ENCODE measurements at regions not wholly inside any gene's neighbourhood (a gene's known extent, or its start where the extent isn't known, plus 50 kb on each side); places are given as distances from the start of the nearest gene placed in this dataset.

- no peaks in the 10 kb centered on the region; the same call in 2 of the 3 replicates for H3K9me3 ChIP-seq (replicated peaks; ENCODE audit: control insufficient read depth, insufficient read depth, low read length)
- ATAC-seq: no peak
- H3K27me3 ChIP-seq (replicated peaks in 1 of 2; ENCODE audit: control insufficient read depth in 2 of 2, insufficient read depth in 2 of 2, low read length in 1 of 2): peaks cover 0 to 2% of the 10 kb centered on the region in 2 experiments; a peak in 3 of 4 replicates
- ChIA-PET CTCF (interaction anchor here (0.6 kb wide), 1 partner anchor 49 kb away, joined by 4 read pairs; no protein-coding TSS in a partner anchor), POLR2A (no interaction called here), RAD21 (ENCODE audit: unreplicated experiment) (no interaction called here), SMC1A (ENCODE audit: uncharacterized antibody, unreplicated experiment) (no interaction called here)
- DNase-seq (ENCODE audit: low read depth, low spot score): no peak
- in situ Hi-C loops (cut with MboI): no loop called here
- intact Hi-C loops (cut with micrococcal nuclease; ENCODE audit: unreplicated experiment): no loop called here
- no peak overlapping the region for H3K9ac ChIP-seq (ENCODE audit: control insufficient read depth, insufficient read depth, low read length)
- TF ChIP-seq SREBF2 (IDR thresholded peaks at IDR 0.05; ENCODE audit: low read length) (no peak), TCF7 (IDR thresholded peaks at IDR 0.05; ENCODE audit: borderline replicate concordance) (no peak), HDAC6 (IDR thresholded peaks at IDR 0.05; ENCODE audit: unreplicated experiment) (no peak), FOS (IDR thresholded peaks at IDR 0.05; ENCODE audit: borderline replicate concordance, extremely low read depth, insufficient read length) (no peak), TCF12 (IDR thresholded peaks at IDR 0.05; ENCODE audit: low read depth, low read length) (no peak), RB1 (IDR thresholded peaks at IDR 0.05; ENCODE audit: borderline replicate concordance) (no peak), ZZZ3 (IDR thresholded peaks at IDR 0.05; ENCODE audit: control insufficient read depth, insufficient read length, low read depth) (no peak), RFX5 (IDR thresholded peaks at IDR 0.05; ENCODE audit: low read depth, low read length) (no peak), GABPA (IDR thresholded peaks at IDR 0.05; ENCODE audit: low read depth) (no peak), ZNF24 (IDR thresholded peaks at IDR 0.05) (no peak), ZNF622 (IDR thresholded peaks at IDR 0.05) (no peak), NBN (IDR thresholded peaks at IDR 0.05) (no peak), POU2F2 (IDR thresholded peaks at IDR 0.05; ENCODE audit: borderline replicate concordance, low read depth, low read length) (no peak)
- TF ChIP-seq, protein P1, sequence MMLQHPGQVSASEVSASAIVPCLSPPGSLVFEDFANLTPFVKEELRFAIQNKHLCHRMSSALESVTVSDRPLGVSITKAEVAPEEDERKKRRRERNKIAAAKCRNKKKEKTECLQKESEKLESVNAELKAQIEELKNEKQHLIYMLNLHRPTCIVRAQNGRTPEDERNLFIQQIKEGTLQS (IDR thresholded peaks at IDR 0.05; ENCODE audit: borderline replicate concordance, extremely low read depth, low read depth, low read length): no peak
- TF ChIP-seq, protein P2, sequence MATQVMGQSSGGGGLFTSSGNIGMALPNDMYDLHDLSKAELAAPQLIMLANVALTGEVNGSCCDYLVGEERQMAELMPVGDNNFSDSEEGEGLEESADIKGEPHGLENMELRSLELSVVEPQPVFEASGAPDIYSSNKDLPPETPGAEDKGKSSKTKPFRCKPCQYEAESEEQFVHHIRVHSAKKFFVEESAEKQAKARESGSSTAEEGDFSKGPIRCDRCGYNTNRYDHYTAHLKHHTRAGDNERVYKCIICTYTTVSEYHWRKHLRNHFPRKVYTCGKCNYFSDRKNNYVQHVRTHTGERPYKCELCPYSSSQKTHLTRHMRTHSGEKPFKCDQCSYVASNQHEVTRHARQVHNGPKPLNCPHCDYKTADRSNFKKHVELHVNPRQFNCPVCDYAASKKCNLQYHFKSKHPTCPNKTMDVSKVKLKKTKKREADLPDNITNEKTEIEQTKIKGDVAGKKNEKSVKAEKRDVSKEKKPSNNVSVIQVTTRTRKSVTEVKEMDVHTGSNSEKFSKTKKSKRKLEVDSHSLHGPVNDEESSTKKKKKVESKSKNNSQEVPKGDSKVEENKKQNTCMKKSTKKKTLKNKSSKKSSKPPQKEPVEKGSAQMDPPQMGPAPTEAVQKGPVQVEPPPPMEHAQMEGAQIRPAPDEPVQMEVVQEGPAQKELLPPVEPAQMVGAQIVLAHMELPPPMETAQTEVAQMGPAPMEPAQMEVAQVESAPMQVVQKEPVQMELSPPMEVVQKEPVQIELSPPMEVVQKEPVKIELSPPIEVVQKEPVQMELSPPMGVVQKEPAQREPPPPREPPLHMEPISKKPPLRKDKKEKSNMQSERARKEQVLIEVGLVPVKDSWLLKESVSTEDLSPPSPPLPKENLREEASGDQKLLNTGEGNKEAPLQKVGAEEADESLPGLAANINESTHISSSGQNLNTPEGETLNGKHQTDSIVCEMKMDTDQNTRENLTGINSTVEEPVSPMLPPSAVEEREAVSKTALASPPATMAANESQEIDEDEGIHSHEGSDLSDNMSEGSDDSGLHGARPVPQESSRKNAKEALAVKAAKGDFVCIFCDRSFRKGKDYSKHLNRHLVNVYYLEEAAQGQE (IDR thresholded peaks at IDR 0.05; ENCODE audit: low read depth, low read length): no peak
- TF ChIP-seq, protein P3, sequence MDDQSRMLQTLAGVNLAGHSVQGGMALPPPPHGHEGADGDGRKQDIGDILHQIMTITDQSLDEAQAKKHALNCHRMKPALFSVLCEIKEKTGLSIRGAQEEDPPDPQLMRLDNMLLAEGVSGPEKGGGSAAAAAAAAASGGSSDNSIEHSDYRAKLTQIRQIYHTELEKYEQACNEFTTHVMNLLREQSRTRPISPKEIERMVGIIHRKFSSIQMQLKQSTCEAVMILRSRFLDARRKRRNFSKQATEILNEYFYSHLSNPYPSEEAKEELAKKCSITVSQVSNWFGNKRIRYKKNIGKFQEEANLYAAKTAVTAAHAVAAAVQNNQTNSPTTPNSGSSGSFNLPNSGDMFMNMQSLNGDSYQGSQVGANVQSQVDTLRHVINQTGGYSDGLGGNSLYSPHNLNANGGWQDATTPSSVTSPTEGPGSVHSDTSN (IDR thresholded peaks at IDR 0.05; ENCODE audit: insufficient replicate concordance, low read depth, low read length): no peak
- no peaks in the 10 kb centered on the region for H3K4me1 ChIP-seq (ENCODE audit: control insufficient read depth, insufficient read depth, low read length)
- H3K4me2 ChIP-seq (ENCODE audit: control insufficient read depth, insufficient read depth): no peak overlapping the region
- no peak overlapping the region for H3K4me3 ChIP-seq
- H3K79me2 ChIP-seq (ENCODE audit: control insufficient read depth, insufficient read depth, low read length): no peaks in the 10 kb centered on the region
- H2AFZ ChIP-seq (ENCODE audit: control insufficient read depth, low read depth, low read length): no peak overlapping the region
- BruUV-seq (replicated peaks): no TSS peak
- whole genome bisulfite sequencing (ENCODE audit: insufficient coverage, insufficient replicate concordance, low lambda C conversion rate, missing lambda C conversion rate): 44% methylated on average over 2 of the region's 2 CpGs
- no peaks in the 10 kb centered on the region for H4K20me1 ChIP-seq (ENCODE audit: control insufficient read depth, insufficient read depth)
- H3K27ac ChIP-seq (ENCODE audit: control insufficient read depth, insufficient read depth): no peak overlapping the region
- no peak for FAIRE-seq
- H3K36me3 ChIP-seq (ENCODE audit: control insufficient read depth in 2 of 2, insufficient read depth in 2 of 2, low read length in 1 of 2): no peaks in the 10 kb centered on the region
These were observed 59.2 kb upstream of the DAB2IP start for GRCh38 chr9:121592265-121592664.
